WTC11 (cell line): ENCODE measurements at regions not wholly inside any gene's neighbourhood (a gene's known extent, or its start where the extent isn't known, plus 50 kb on each side); places are given as distances from the start of the nearest gene placed in this dataset.

ENCODE experiments used
- ATAC-seq: fragments of 200-7000 bp; cut with Tn5 transposase; 2 replicates; pipeline ENCODE4 v1.10.0; 2021; ENCODE audit warnings: mild to moderate bottlenecking, moderate library complexity
- CTCF ChIA-PET: fragments of 300-600 bp; sonication (Branson Sonifier 250); formaldehyde crosslinking; loops from one replicate; lab custom pipeline; 2021; ENCODE audit warnings: antibody characterized with exemption; lab: Charles Lee
- POLR2A ChIA-PET: fragments of 350-600 bp; sonication (Branson Sonifier 250); formaldehyde crosslinking; loops from one replicate; lab custom pipeline; 2021; ENCODE audit warnings: antibody characterized with exemption; lab: Charles Lee
- DNase-seq: peaks from one replicate; pipeline ENCODE4 v3.0.0; 2021; ENCODE audit warnings: low spot score
- H3K27ac Mint-ChIP-seq: 2 replicates; pipeline ENCODE4 v1.8.0; 2021; ENCODE audit warnings: mixed read lengths
- H3K27me3 Mint-ChIP-seq: 2 replicates; pipeline ENCODE4 v1.8.0; 2021; ENCODE audit warnings: low read depth, mild to moderate bottlenecking, moderate library complexity, mixed read lengths
- H3K36me3 Mint-ChIP-seq: 2 replicates; pipeline ENCODE4 v1.8.0; 2021; ENCODE audit warnings: mixed read lengths
- H3K4me1 Mint-ChIP-seq: 2 replicates; pipeline ENCODE4 v1.8.0; 2022; ENCODE audit warnings: mixed read lengths
- H3K4me3 Mint-ChIP-seq: 2 replicates; pipeline ENCODE4 v1.8.0; 2021; ENCODE audit warnings: mild to moderate bottlenecking, moderate library complexity, mixed read lengths
- H3K9me3 Mint-ChIP-seq: 2 replicates; pipeline ENCODE4 v1.8.0; 2021; ENCODE audit warnings: mixed read lengths
- AR ChIP-seq: fragments of 250-450 bp; sonication (Bioruptor Pico); IDR thresholded peaks from 2 replicates; pipeline ENCODE4 v1.9.0; 2021; ENCODE audit warnings: mild to moderate bottlenecking
- CBFB ChIP-seq: sonication (generic); formaldehyde crosslinking; IDR thresholded peaks from 2 replicates; pipeline ENCODE4 v1.8.1; 2022; ENCODE audit warnings: mild to moderate bottlenecking, low read depth, missing genetic modification reagents
- CREB1 ChIP-seq: sonication (generic); formaldehyde crosslinking; IDR thresholded peaks from 2 replicates; pipeline ENCODE4 v1.8.0; 2023; ENCODE audit warnings: mild to moderate bottlenecking, missing genetic modification reagents
- CREM ChIP-seq: sonication (generic); formaldehyde crosslinking; IDR thresholded peaks from 2 replicates; pipeline ENCODE4 v1.8.1; 2022; ENCODE audit warnings: mild to moderate bottlenecking, missing genetic modification reagents, moderate library complexity
- E2F1 ChIP-seq: sonication (generic); formaldehyde crosslinking; IDR thresholded peaks from 2 replicates; pipeline ENCODE4 v1.8.0; 2022; ENCODE audit warnings: mild to moderate bottlenecking, missing genetic modification reagents
- ELF4 ChIP-seq: sonication (generic); formaldehyde crosslinking; IDR thresholded peaks from 2 replicates; pipeline ENCODE4 v1.8.1; 2022; ENCODE audit warnings: low read depth, mild to moderate bottlenecking, moderate library complexity, missing genetic modification reagents
- FOXJ3 ChIP-seq: sonication (generic); formaldehyde crosslinking; IDR thresholded peaks from 2 replicates; pipeline ENCODE4 v1.9.0; 2021; ENCODE audit warnings: missing genetic modification reagents, mild to moderate bottlenecking, borderline replicate concordance
- JAZF1 ChIP-seq: fragments of 250-450 bp; sonication (Bioruptor Pico); IDR thresholded peaks from 2 replicates; pipeline ENCODE4 v1.9.0; 2021; ENCODE audit warnings: moderate library complexity, mild to moderate bottlenecking, inconsistent platforms
- MAX ChIP-seq: sonication (generic); formaldehyde crosslinking; IDR thresholded peaks from 2 replicates; pipeline ENCODE4 v1.8.0; 2022; ENCODE audit warnings: mild to moderate bottlenecking, missing genetic modification reagents
- MYBL2 ChIP-seq: sonication (generic); formaldehyde crosslinking; IDR thresholded peaks from 2 replicates; pipeline ENCODE4 v1.8.1; 2023; ENCODE audit warnings: mild to moderate bottlenecking, moderate library complexity, missing genetic modification reagents
- SOX15 ChIP-seq: fragments of 250-450 bp; sonication (Bioruptor Pico); IDR thresholded peaks from 2 replicates; pipeline ENCODE4 v1.9.0; 2021; ENCODE audit warnings: mild to moderate bottlenecking
- TCF7 ChIP-seq: sonication (generic); formaldehyde crosslinking; IDR thresholded peaks from 2 replicates; pipeline ENCODE4 v1.8.0; 2022; ENCODE audit warnings: mild to moderate bottlenecking, low read depth, missing genetic modification reagents, moderate library complexity
- TEAD1 ChIP-seq: sonication (generic); formaldehyde crosslinking; IDR thresholded peaks from 2 replicates; pipeline ENCODE4 v1.8.0; 2022; ENCODE audit warnings: mild to moderate bottlenecking, missing genetic modification reagents
- ZNF219 ChIP-seq: sonication (generic); formaldehyde crosslinking; IDR thresholded peaks from 2 replicates; pipeline ENCODE4 v1.8.0; 2023; ENCODE audit warnings: missing genetic modification reagents, mild to moderate bottlenecking, borderline replicate concordance
- ZNF416 ChIP-seq: fragments of 250-450 bp; sonication (Bioruptor Pico); IDR thresholded peaks from 2 replicates; pipeline ENCODE4 v1.9.0; 2021; ENCODE audit warnings: mild to moderate bottlenecking, inconsistent platforms
- ZNF423 ChIP-seq: fragments of 250-450 bp; sonication (Bioruptor Pico); IDR thresholded peaks from 2 replicates; pipeline ENCODE4 v2.1.2; 2022; ENCODE audit warnings: mild to moderate bottlenecking, moderate library complexity
- ZNF671 ChIP-seq: fragments of 250-450 bp; sonication (Bioruptor Pico); IDR thresholded peaks from 2 replicates; pipeline ENCODE4 v1.8.0; 2021; ENCODE audit warnings: mild to moderate bottlenecking
- TF ChIP-seq, protein P1 (sequence below): sonication (generic); formaldehyde crosslinking; IDR thresholded peaks from 2 replicates; pipeline ENCODE4 v1.8.1; 2023; ENCODE audit warnings: mild to moderate bottlenecking, missing genetic modification reagents, moderate library complexity
- TF ChIP-seq, protein P2 (sequence below): sonication (generic); formaldehyde crosslinking; IDR thresholded peaks from 2 replicates; pipeline ENCODE4 v1.8.0; 2022; ENCODE audit warnings: mild to moderate bottlenecking, missing genetic modification reagents

DNA sequence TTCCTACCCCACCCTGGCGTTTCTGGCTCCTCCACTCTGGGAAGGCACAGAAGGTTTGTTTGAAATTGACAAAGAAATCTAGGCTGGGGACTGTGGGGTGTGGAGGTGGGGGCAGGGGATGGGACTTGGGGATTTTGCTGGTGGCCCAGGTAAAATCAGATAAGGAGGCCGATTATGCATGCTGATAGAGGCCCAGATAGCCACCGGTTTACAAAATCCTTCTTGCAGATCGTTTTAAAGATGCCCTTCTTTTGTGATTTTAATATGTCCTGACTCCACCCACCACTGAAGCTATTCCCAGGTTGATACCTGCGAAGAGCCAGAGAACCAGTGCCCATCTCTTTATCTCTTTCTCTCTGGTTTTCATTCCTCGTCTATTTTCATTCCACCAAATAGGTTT is 104.9 kb downstream of the TFAP2C start (continued):
- TF ChIP-seq AR (CRISPR knock-in tag), result no peak

DNA sequence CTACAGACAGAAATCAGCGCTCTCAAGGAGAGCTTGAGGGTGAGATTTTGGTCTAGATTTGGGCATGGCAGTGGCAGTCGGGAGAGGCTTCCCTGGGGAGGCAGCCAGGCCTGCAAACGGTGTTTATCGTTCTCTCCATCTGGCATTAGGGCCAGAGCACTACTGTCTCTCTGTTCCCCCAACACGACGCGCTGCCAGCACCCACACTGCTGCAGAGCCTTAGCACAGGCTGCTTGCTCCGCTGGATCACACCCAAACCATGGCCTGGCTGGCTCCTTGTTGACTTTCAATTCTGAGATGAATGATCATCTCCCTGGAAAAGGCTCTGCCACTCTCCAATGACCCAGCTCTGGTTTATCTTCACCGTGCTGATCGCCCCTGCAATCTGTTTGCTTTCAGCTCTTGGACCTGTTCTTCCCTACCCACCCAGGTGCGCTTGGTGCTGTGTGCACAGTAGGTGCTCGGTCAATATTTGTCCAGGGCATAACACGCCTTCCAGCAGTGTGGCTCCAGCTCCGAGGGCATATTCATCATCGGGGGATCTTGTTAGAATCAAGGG is 106.1 kb downstream of the TFAP2C start:
- H3K36me3 Mint-ChIP-seq, result peaks cover 10% of the 10 kb centered on the region
- peak; percentile 24 for DNase-seq
- TF ChIP-seq, protein P1, sequence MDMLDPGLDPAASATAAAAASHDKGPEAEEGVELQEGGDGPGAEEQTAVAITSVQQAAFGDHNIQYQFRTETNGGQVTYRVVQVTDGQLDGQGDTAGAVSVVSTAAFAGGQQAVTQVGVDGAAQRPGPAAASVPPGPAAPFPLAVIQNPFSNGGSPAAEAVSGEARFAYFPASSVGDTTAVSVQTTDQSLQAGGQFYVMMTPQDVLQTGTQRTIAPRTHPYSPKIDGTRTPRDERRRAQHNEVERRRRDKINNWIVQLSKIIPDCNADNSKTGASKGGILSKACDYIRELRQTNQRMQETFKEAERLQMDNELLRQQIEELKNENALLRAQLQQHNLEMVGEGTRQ (CRISPR knock-in tag), result no peak
- TF ChIP-seq FOXJ3 (CRISPR knock-in tag), result no peak
- no peak for TF ChIP-seq ZNF671 (CRISPR knock-in tag)
- TF ChIP-seq MYBL2, result no peak
- no peak for TF ChIP-seq E2F1 (CRISPR knock-in tag)
- no peak for TF ChIP-seq TEAD1
- TF ChIP-seq ZNF219 (CRISPR knock-in tag), result no peak
- POLR2A ChIA-PET, result interaction anchor here (1.5 kb wide), 1 partner anchor 109 kb away, joined by 4 read pairs; no protein-coding TSS in a partner anchor
- CTCF ChIA-PET, result interaction anchor here (1.3 to 2.0 kb wide), 2 partner anchors 14 to 105 kb away, joined by 5 to 15 read pairs; no protein-coding TSS in a partner anchor
- peak overlapping the region; percentile 51 for H3K4me3 Mint-ChIP-seq
- H3K27ac Mint-ChIP-seq, result peak overlapping the region; percentile 91
- H3K4me1 Mint-ChIP-seq, result peaks cover 74% of the 10 kb centered on the region
- peaks cover under 1% of the 10 kb centered on the region; the same call in 1 of the 2 replicates for H3K9me3 Mint-ChIP-seq
- peaks cover 63% of the 10 kb centered on the region for H3K27me3 Mint-ChIP-seq
- ATAC-seq, result no peak

DNA sequence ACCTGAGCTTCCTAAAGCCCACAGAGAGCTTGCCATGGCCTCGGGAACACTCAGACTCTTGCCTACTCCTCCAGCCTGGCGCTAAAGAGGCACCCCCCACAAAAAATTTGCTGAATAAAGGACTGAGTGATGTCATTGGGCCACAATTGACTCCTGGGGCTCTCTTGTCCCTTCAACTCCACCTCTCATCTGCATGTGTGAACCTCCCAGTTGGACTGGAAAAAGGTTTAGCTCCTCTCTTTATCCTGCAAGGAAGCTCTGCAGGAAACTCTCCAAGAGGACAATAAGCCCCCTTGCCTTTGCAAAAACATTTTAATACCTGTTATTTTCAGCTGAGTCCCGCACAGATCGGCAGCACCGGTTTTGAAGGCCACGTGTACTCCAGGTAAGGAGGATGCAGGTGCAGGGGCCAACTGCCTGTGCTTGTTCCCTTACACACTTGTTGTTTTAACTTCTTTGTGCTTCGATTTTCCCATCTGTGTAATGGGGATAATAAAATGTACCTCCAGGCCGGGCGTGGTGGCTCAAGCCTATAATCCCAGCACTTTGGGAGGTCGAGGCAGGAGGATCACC is 107.3 kb downstream of the TFAP2C start:
- peak; percentile 88 for ATAC-seq
- CTCF ChIA-PET, result interaction anchor here (0.8 to 2.0 kb wide), 6 partner anchors 12 to 237 kb away, joined by 4 to 15 read pairs (median 6); partner anchors contain the start of gene TFAP2C
- no peak for TF ChIP-seq CREB1 (CRISPR knock-in tag)
- no peak for TF ChIP-seq ZNF416
- no peak for TF ChIP-seq SOX15 (CRISPR knock-in tag)
- TF ChIP-seq TCF7 (CRISPR knock-in tag), result no peak
- no peak for TF ChIP-seq JAZF1
- peak; percentile 67; the same call in 1 of the 2 replicates for TF ChIP-seq CREM
- TF ChIP-seq FOXJ3 (CRISPR knock-in tag), result no peak
- peak; percentile 76; the same call in 1 of the 2 replicates for TF ChIP-seq AR (CRISPR knock-in tag)
- TF ChIP-seq ELF4 (CRISPR knock-in tag), result no peak
- TF ChIP-seq, protein P2, sequence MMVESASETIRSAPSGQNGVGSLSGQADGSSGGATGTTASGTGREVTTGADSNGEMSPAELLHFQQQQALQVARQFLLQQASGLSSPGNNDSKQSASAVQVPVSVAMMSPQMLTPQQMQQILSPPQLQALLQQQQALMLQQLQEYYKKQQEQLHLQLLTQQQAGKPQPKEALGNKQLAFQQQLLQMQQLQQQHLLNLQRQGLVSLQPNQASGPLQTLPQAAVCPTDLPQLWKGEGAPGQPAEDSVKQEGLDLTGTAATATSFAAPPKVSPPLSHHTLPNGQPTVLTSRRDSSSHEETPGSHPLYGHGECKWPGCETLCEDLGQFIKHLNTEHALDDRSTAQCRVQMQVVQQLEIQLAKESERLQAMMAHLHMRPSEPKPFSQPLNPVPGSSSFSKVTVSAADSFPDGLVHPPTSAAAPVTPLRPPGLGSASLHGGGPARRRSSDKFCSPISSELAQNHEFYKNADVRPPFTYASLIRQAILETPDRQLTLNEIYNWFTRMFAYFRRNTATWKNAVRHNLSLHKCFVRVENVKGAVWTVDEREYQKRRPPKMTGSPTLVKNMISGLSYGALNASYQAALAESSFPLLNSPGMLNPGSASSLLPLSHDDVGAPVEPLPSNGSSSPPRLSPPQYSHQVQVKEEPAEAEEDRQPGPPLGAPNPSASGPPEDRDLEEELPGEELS, result peak; percentile 78; the same call in 1 of the 2 replicates
- TF ChIP-seq MAX (CRISPR knock-in tag), result peak; percentile 91
- peak; percentile 57; the same call in 1 of the 2 replicates for TF ChIP-seq ZNF423 (CRISPR knock-in tag)
- TF ChIP-seq CBFB (CRISPR knock-in tag), result no peak

More for the DNA sequence above, 107.3 kb downstream of the TFAP2C start:
- peak overlapping the region; percentile 98 for H3K27ac Mint-ChIP-seq
- peaks cover 70% of the 10 kb centered on the region for H3K4me1 Mint-ChIP-seq
- POLR2A ChIA-PET, result interaction anchor here (1.5 kb wide), 1 partner anchor 107 kb away, joined by 4 read pairs; no protein-coding TSS in a partner anchor
- DNase-seq, result peak; percentile 57
- H3K27me3 Mint-ChIP-seq, result peaks cover 75% of the 10 kb centered on the region
- H3K9me3 Mint-ChIP-seq, result peaks cover 10% of the 10 kb centered on the region; the same call in 1 of the 2 replicates
- peak overlapping the region; percentile 59 for H3K4me3 Mint-ChIP-seq
- peaks cover 17% of the 10 kb centered on the region for H3K36me3 Mint-ChIP-seq
